Liver (tissue), 8 donors: ENCODE measurements at regions not wholly inside any gene's neighbourhood (a gene's known extent, or its start where the extent isn't known, plus 50 kb on each side); places are given as distances from the start of the nearest gene placed in this dataset.

Source experiments
- DNase-seq: peaks from one replicate; pipeline ENCODE4 v3.0.0-alpha.2; 2017; ENCODE audit warnings: low spot score
- H3K27ac ChIP-seq, 2 donors: one replicate each; pipeline ENCODE4 v1.7.0; 2013; ENCODE audit warnings: inconsistent platforms in 2 of 2, low read length in 2 of 2, control low read depth in 1 of 2, low read depth in 1 of 2, mild to moderate bottlenecking in 1 of 2
- H3K27me3 ChIP-seq, 4 donors: one replicate each; pipeline versions ENCODE4 v1.6.1 to v1.7.0; 2013; ENCODE audit warnings: low read length in 3 of 4, inconsistent platforms in 1 of 4, mild to moderate bottlenecking in 1 of 4, moderate library complexity in 1 of 4; ENCODE audit not compliant: control insufficient read depth in 4 of 4, insufficient read depth in 4 of 4
- H3K36me3 ChIP-seq, 4 donors: one replicate each; pipeline versions ENCODE4 v1.6.1 to v1.7.0; 2013; ENCODE audit warnings: low read length in 3 of 4, mild to moderate bottlenecking in 3 of 4, low read depth in 1 of 4, moderate library complexity in 1 of 4; ENCODE audit not compliant: control insufficient read depth in 4 of 4, insufficient read depth in 3 of 4
- H3K4me1 ChIP-seq, 4 donors: one replicate each; pipeline versions ENCODE4 v1.6.1 to v1.7.0; 2013; ENCODE audit warnings: low read length in 3 of 4, mild to moderate bottlenecking in 3 of 4, moderate library complexity in 1 of 4; ENCODE audit not compliant: control insufficient read depth in 4 of 4, insufficient read depth in 4 of 4
- H3K4me3 ChIP-seq, 3 donors: one replicate each; pipeline versions ENCODE4 v1.6.1 to v1.7.0; 2013; ENCODE audit warnings: low read length in 3 of 3, control low read depth in 1 of 3, low read depth in 1 of 3, mild to moderate bottlenecking in 1 of 3
- H3K9ac ChIP-seq, 2 donors: one replicate each; pipeline ENCODE4 v1.7.0; 2013; ENCODE audit warnings: low read length in 2 of 2, mild to moderate bottlenecking in 2 of 2, moderate library complexity in 2 of 2, control low read depth in 1 of 2, low read depth in 1 of 2
- H3K9me3 ChIP-seq, 4 donors: one replicate each; pipeline versions ENCODE4 v1.6.1 to v1.7.0; 2013; ENCODE audit warnings: low read length in 3 of 4; ENCODE audit not compliant: control insufficient read depth in 4 of 4
- ATF3 ChIP-seq: IDR thresholded peaks from 2 replicates; pipeline ENCODE4 v1.6.1; 2016; ENCODE audit warnings: antibody characterized with exemption
- EGR1 ChIP-seq, 2 donors: IDR thresholded peaks; 2 replicates each; pipeline ENCODE4 v1.6.1; 2016 to 2018; ENCODE audit warnings: antibody characterized with exemption in 2 of 2, low read depth in 2 of 2
- FOXA1 ChIP-seq: IDR thresholded peaks from 2 replicates; pipeline ENCODE4 v1.6.1; 2016; ENCODE audit warnings: antibody characterized with exemption
- FOXA2 ChIP-seq: IDR thresholded peaks from 2 replicates; pipeline ENCODE4 v1.6.1; 2016; ENCODE audit warnings: antibody characterized with exemption
- GABPA ChIP-seq, 2 donors: IDR thresholded peaks in 1 of 2; conservative IDR thresholded peaks in 1 of 2; 2 replicates each; pipeline ENCODE4 v1.6.1; 2016; ENCODE audit warnings: antibody characterized with exemption in 2 of 2, mild to moderate bottlenecking in 1 of 2, moderate library complexity in 1 of 2
- HNF4A ChIP-seq, 2 donors: conservative IDR thresholded peaks; 2 replicates each; pipeline ENCODE4 v1.6.1; 2016; ENCODE audit warnings: antibody characterized with exemption in 2 of 2, mild to moderate bottlenecking in 2 of 2
- HNF4G ChIP-seq: IDR thresholded peaks from 2 replicates; pipeline ENCODE4 v1.6.1; 2016; ENCODE audit warnings: antibody characterized with exemption
- JUND ChIP-seq, 2 donors: IDR thresholded peaks; 2 replicates each; pipeline ENCODE4 v1.6.1; 2016; ENCODE audit warnings: antibody characterized with exemption in 2 of 2
- NR2F2 ChIP-seq: IDR thresholded peaks from 2 replicates; pipeline ENCODE4 v1.6.1; 2016; ENCODE audit warnings: antibody characterized with exemption
- RAD21 ChIP-seq, 2 donors: IDR thresholded peaks; 2 replicates each; pipeline ENCODE4 v1.6.1; 2016; ENCODE audit warnings: antibody characterized with exemption in 2 of 2, mild to moderate bottlenecking in 2 of 2
- REST ChIP-seq: IDR thresholded peaks from 2 replicates; pipeline ENCODE4 v1.6.1; 2016; ENCODE audit warnings: antibody characterized with exemption, mild to moderate bottlenecking
- RXRA ChIP-seq, 2 donors: IDR thresholded peaks; 2 replicates each; pipeline ENCODE4 v1.6.1; 2017 to 2018; ENCODE audit warnings: antibody characterized with exemption in 2 of 2, mild to moderate bottlenecking in 1 of 2
- SP1 ChIP-seq: IDR thresholded peaks from 2 replicates; pipeline ENCODE4 v1.6.1; 2018; ENCODE audit warnings: antibody characterized with exemption, mild to moderate bottlenecking
- TAF1 ChIP-seq: conservative IDR thresholded peaks from 2 replicates; pipeline ENCODE4 v1.6.1; 2016; ENCODE audit warnings: antibody characterized with exemption, mild to moderate bottlenecking
- YY1 ChIP-seq: IDR thresholded peaks from 2 replicates; pipeline ENCODE4 v1.6.1; 2016; ENCODE audit warnings: antibody characterized with exemption, mild to moderate bottlenecking
- WGBS: extraction: QIAGEN DNeasy Blood & Tissue Kit; methylation state at CpG from one replicate; pipeline ENCODE4 v1.1.7; 2013; 5-methylcytosine and 5-hydroxymethylcytosine counted together
- TF ChIP-seq, protein P1 (sequence below): IDR thresholded peaks from 2 replicates; pipeline ENCODE4 v1.6.1; 2016; ENCODE audit warnings: antibody characterized with exemption
- TF ChIP-seq, protein P2 (sequence below): IDR thresholded peaks from 2 replicates; pipeline ENCODE4 v1.6.1; 2016; ENCODE audit warnings: antibody characterized with exemption
- TF ChIP-seq, protein P3 (sequence below): fragments of 150-350 bp; IDR thresholded peaks from 2 replicates; pipeline ENCODE4 v1.5.1; 2017; ENCODE audit warnings: improper control_type of control experiment, low read depth, low read length; ENCODE audit not compliant: missing input control
- donor health status: healthy.
- donor health status: healthy.
- donor health status: healthy.
- donor health status: healthy.
- donor health status: healthy.

- no peak overlapping the region for H3K27ac ChIP-seq
- no peak overlapping the region for H3K4me3 ChIP-seq
- WGBS = 48% methylated on average over 2 of the region's 2 CpGs
- H3K36me3 ChIP-seq = no peaks in the 10 kb centered on the region
- DNase-seq = no peak
- no peak overlapping the region for H3K9ac ChIP-seq
- no peaks in the 10 kb centered on the region for H3K4me1 ChIP-seq
- no peaks in the 10 kb centered on the region for H3K27me3 ChIP-seq
- TF ChIP-seq FOXA2 (no peak), JUND (IDR thresholded peaks at IDR 0.05) (no peak), HNF4G (no peak), HNF4A (conservative IDR thresholded peaks at IDR 0.05) (no peak), SP1 (no peak)
- TF ChIP-seq, protein P1, sequence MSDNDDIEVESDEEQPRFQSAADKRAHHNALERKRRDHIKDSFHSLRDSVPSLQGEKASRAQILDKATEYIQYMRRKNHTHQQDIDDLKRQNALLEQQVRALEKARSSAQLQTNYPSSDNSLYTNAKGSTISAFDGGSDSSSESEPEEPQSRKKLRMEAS = no peak
- no peaks in the 10 kb centered on the region for H3K9me3 ChIP-seq
Measured at GRCh38 chr2:195337597-195337996, 319.4 kb upstream of the SLC39A10 start.

GRCh38 chr2:195333869-195334268 lies 323.2 kb upstream of the SLC39A10 start:
- Histone ChIP-seq H3K4me1 (no peaks in the 10 kb centered on the region), H3K9ac (no peak overlapping the region), H3K27me3 (no peaks in the 10 kb centered on the region), H3K36me3 (no peaks in the 10 kb centered on the region), H3K27ac (no peak overlapping the region), H3K9me3 (no peaks in the 10 kb centered on the region), H3K4me3 (no peak overlapping the region)
- TF ChIP-seq, protein P1 = no peak
- no peak for TF ChIP-seq HNF4G
- TF ChIP-seq JUND (IDR thresholded peaks at IDR 0.05) = no peak
- no peak for DNase-seq

- H3K27ac ChIP-seq = no peak overlapping the region
- no peak for DNase-seq
- 52% methylated on average over 2 of the region's 2 CpGs for WGBS
Measured at GRCh38 chr2:195331966-195332365, 325.1 kb upstream of the SLC39A10 start.

More at GRCh38 chr2:195331966-195332365, 325.1 kb upstream of the SLC39A10 start:
- TF ChIP-seq HNF4A (conservative IDR thresholded peaks at IDR 0.05) (no peak), JUND (IDR thresholded peaks at IDR 0.05) (no peak), REST (no peak), YY1 (no peak), NR2F2 (no peak), TAF1 (no peak), EGR1 (IDR thresholded peaks at IDR 0.05; ENCODE audit: low read depth in 2 of 2) (no peak), HNF4G (no peak), SP1 (no peak), RAD21 (IDR thresholded peaks at IDR 0.05) (no peak), RXRA (IDR thresholded peaks at IDR 0.05) (no peak), GABPA (IDR thresholded peaks at IDR 0.05 in 1 of 2, conservative IDR thresholded peaks at IDR 0.05 in 1 of 2) (no peak), FOXA2 (no peak), ATF3 (no peak), FOXA1 (no peak)
- TF ChIP-seq, protein P2, sequence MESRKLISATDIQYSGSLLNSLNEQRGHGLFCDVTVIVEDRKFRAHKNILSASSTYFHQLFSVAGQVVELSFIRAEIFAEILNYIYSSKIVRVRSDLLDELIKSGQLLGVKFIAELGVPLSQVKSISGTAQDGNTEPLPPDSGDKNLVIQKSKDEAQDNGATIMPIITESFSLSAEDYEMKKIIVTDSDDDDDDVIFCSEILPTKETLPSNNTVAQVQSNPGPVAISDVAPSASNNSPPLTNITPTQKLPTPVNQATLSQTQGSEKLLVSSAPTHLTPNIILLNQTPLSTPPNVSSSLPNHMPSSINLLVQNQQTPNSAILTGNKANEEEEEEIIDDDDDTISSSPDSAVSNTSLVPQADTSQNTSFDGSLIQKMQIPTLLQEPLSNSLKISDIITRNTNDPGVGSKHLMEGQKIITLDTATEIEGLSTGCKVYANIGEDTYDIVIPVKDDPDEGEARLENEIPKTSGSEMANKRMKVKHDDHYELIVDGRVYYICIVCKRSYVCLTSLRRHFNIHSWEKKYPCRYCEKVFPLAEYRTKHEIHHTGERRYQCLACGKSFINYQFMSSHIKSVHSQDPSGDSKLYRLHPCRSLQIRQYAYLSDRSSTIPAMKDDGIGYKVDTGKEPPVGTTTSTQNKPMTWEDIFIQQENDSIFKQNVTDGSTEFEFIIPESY = no peak
- TF ChIP-seq, protein P1 = no peak
- TF ChIP-seq, protein P3, sequence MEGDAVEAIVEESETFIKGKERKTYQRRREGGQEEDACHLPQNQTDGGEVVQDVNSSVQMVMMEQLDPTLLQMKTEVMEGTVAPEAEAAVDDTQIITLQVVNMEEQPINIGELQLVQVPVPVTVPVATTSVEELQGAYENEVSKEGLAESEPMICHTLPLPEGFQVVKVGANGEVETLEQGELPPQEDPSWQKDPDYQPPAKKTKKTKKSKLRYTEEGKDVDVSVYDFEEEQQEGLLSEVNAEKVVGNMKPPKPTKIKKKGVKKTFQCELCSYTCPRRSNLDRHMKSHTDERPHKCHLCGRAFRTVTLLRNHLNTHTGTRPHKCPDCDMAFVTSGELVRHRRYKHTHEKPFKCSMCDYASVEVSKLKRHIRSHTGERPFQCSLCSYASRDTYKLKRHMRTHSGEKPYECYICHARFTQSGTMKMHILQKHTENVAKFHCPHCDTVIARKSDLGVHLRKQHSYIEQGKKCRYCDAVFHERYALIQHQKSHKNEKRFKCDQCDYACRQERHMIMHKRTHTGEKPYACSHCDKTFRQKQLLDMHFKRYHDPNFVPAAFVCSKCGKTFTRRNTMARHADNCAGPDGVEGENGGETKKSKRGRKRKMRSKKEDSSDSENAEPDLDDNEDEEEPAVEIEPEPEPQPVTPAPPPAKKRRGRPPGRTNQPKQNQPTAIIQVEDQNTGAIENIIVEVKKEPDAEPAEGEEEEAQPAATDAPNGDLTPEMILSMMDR = no peak
- no peak overlapping the region for H3K9ac ChIP-seq
- no peaks in the 10 kb centered on the region for H3K9me3 ChIP-seq
- H3K36me3 ChIP-seq = no peaks in the 10 kb centered on the region
- no peaks in the 10 kb centered on the region for H3K27me3 ChIP-seq
- H3K4me3 ChIP-seq = no peak overlapping the region
- H3K4me1 ChIP-seq = no peaks in the 10 kb centered on the region
